GM21723 (cell line): ENCODE measurements at regions not wholly inside any gene's neighbourhood (a gene's known extent, or its start where the extent isn't known, plus 50 kb on each side); places are given as distances from the start of the nearest gene placed in this dataset.
"Not testable (repeated sequence)": the region's sequence is repeated elsewhere in the genome, so short reads cannot be mapped to it uniquely, and the experiment has no call there.

Source experiments
- ATAC-seq: cut with Tn5 transposase; IDR thresholded peaks from one replicate; pipeline ENCODE4 v1.9.1; 2021; ENCODE audit warnings: mild to moderate bottlenecking, moderate library complexity; ENCODE audit not compliant: unreplicated experiment

DNA sequence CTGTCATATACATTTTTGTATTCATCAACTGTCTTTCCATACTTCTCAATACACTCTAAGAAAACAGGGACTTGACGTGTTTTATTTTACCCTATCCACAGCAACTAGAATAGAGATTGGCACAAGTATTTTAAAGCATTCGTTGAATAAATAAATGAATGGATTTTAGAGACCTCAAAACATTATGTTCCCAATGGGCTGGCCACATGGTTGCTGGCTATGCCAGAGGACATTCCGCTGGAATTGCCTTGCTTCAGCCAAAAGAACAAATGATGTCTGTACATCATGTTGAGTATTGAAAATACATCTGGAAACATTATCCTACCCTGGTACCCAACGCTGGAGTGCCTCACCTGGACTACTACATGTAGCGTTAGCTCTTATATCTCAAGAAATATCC is 132.8 kb upstream of the RAP1B start:
- ATAC-seq: no peak

- no peak for ATAC-seq
Measured at GRCh38 chr12:68478516-68479260, 132.0 kb upstream of the RAP1B start.

- no peak for ATAC-seq
Measured at GRCh38 chr12:68479261-68479895, 131.3 kb upstream of the RAP1B start.

GRCh38 chr12:68479896-68480291 is 130.8 kb upstream of the RAP1B start:
- ATAC-seq: no peak

DNA sequence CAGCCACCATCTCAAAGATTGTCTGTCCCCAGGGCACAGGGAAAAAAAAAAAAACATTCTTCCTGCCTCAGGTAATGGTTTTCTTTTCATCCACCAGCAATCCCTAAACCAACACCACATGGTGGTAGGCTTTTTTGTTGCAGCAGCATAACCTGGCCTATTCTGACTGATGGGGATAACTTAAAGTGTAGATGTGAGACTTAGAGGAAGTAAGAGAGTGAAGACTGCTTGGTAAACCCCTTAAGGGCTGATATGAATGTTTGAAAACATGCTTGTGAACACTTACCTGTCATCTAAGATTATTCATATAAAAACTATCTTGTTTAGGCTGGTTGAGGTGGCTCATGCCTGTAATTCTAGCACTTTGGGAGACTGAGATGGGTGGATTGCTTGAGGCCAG is 130.2 kb upstream of the RAP1B start:
- ATAC-seq: no peak

- ATAC-seq: peak; percentile 53
Measured at GRCh38 chr12:68481181-68481941, 129.3 kb upstream of the RAP1B start.

- no peak for ATAC-seq
Measured at GRCh38 chr12:68482014-68482413, 128.7 kb upstream of the RAP1B start.

DNA sequence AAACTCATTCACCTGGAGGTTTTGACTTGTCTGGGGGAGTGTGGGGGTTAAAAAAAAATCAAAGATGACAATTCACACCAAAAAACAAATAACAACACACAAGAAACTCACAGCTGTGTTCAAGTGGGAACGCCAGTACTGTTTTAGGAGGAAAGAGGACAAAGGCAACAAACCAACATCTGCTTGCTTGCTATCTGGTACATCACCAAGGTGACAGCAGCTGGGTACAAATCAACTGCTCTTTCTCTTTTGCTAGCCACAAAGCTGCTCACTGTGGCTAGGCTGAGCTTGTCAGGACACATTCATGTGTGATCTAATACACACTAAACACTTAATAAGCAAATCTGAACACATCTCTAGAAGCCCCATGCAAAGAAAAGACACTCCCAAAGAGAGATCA is 128.0 kb upstream of the RAP1B start:
- ATAC-seq: peak; percentile 88

GRCh38 chr12:68483592-68484383 is 126.9 kb upstream of the RAP1B start:
- ATAC-seq: no peak

DNA sequence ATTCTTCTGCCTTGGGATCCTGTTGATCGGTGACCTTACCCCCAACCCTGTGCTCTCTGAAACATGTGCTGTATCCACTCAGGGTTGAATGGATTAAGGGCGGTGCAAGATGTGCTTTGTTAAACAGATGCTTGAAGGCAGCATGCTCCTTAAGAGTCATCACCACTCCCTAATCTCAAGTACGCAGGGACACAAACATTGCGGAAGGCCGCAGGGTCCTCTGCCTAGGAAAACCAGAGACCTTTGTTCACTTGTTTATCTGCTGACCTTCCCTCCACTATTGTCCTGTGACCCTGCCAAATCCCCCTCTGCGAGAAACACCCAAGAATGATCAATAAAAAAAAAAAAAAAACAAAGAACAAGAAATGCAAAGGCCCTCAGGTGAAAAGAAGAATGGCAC is 126.1 kb upstream of the RAP1B start:
- not testable (repeated sequence) for ATAC-seq

- not testable (repeated sequence) for ATAC-seq
Measured at GRCh38 chr12:68486449-68486848, 124.2 kb upstream of the RAP1B start.

GRCh38 chr12:68487721-68488309 is 122.9 kb upstream of the RAP1B start:
- peak; percentile 67 for ATAC-seq

- ATAC-seq: no peak
Measured at GRCh38 chr12:68489273-68489672, 121.4 kb upstream of the RAP1B start.

DNA sequence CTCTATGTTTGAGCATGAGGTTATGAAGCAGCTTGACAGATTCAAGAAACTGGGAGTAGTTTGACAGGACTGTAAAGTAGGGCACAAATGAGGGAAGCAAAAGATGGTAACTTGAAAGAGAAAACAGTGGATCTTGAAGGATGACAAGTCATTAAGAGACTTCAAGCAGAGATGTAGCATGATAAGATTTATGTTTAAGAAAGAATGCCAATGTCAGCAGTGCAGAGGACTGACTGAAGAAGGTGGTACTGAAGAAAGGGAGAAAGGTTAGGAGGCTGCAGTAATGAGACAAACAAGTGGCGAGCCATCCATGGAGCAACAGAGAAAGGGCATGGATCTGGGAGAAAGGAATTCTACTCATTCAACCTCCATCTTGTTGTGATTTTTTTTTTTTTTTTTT is 120.2 kb upstream of the RAP1B start:
- ATAC-seq: no peak

- no peak for ATAC-seq
Measured at GRCh38 chr12:68491204-68491960, 119.3 kb upstream of the RAP1B start.

GRCh38 chr12:68495336-68496070 is 115.2 kb upstream of the RAP1B start:
- no peak for ATAC-seq

- peak; percentile 64 for ATAC-seq
Measured at GRCh38 chr12:68497107-68497506, 113.6 kb upstream of the RAP1B start.

GRCh38 chr12:68497702-68498101 is 113.0 kb upstream of the RAP1B start:
- ATAC-seq: no peak

- ATAC-seq: no peak
Measured at GRCh38 chr12:68498736-68499135, 112.0 kb upstream of the RAP1B start.
